LoVo (cell line): ENCODE measurements at regions not wholly inside any gene's neighbourhood (a gene's known extent, or its start where the extent isn't known, plus 50 kb on each side); places are given as distances from the start of the nearest gene placed in this dataset.

Source experiments
- DNase-seq: peaks from one replicate; pipeline ENCODE4 v3.0.0-alpha.2; 2016; ENCODE audit warnings: low spot score

DNA sequence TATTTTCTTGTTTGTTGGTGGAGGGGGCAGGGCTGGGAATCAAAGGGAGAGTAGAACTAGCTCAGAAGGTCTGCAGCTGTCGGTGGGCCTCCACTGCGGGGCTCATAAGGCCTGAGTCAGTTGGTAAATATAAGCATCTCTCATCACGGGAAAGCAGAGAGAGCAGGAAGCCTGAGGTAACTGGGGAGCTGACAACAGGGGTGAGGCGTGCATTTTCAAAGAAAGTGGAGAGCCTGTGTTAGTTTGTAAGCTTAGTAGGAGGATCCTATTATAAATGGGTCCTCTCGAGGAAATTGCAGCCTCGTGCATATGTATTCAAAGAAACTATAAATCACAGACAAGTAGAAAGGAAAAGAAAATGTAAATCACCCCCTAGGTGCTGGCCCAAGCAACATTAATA, 221.0 kb upstream of the CDH13 start:
- DNase-seq, result no peak

DNA sequence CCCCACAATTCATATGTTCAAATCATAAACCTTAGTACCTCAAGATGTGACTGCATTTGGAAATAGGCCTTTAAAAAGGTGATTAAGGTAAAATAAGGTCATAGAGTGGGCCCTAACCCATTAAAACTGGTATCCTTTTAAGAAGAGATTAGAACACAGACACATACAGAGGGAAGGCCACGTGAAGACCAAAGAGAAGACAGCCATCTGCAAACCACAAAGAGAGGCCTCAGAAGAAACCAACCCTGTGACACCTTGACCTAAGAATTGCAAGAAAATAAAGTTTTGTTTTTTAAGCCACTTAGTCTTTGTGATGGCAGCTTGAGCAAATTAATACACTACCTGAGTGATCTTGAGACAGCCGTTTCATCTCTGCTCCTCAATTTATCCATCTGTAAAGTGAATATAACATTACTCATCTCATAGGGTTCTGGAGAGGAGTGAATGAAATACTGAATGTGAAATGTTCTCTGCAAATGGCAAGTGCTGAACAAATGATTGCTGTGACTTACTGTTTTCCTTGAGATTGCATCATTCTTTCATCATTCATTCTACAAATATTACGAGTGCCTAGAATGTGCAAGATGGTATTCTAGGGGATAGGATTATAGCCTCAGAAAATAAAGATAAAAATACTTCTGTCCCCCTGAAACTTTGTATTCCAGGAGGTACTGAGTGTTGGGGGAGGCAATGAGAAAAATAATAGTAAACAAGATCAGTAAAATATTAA, 222.0 kb upstream of the CDH13 start:
- DNase-seq, result no peak

- no peak for DNase-seq
Measured at GRCh38 chr16:82402665-82403218, 224.0 kb upstream of the CDH13 start.

DNA sequence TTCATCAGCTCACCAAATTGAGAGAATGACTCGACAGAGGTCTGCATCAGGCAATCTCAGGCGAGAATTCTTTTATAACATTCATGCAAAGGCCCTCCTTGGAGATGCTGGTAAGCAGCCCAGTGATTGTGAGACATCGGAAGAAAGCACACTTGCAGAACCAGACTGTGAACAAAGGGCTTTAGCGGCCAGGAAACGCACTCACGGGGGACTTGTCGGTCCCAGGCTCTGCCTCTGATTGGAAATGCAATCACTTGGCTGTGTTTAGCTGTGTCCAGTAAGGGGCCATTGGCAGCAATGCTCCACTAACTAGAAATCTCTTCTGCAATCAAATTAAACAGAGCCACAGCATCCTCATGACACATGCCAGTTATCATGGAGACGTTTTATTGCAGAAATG, 226.7 kb upstream of the CDH13 start:
- DNase-seq, result no peak

GRCh38 chr16:82396509-82396908, 226.5 kb upstream of the MPHOSPH6 start:
- no peak for DNase-seq

- no peak for DNase-seq
Measured at GRCh38 chr16:82395212-82395611, 225.2 kb upstream of the MPHOSPH6 start.

GRCh38 chr16:82391690-82392089, 221.7 kb upstream of the MPHOSPH6 start:
- no peak for DNase-seq

DNA sequence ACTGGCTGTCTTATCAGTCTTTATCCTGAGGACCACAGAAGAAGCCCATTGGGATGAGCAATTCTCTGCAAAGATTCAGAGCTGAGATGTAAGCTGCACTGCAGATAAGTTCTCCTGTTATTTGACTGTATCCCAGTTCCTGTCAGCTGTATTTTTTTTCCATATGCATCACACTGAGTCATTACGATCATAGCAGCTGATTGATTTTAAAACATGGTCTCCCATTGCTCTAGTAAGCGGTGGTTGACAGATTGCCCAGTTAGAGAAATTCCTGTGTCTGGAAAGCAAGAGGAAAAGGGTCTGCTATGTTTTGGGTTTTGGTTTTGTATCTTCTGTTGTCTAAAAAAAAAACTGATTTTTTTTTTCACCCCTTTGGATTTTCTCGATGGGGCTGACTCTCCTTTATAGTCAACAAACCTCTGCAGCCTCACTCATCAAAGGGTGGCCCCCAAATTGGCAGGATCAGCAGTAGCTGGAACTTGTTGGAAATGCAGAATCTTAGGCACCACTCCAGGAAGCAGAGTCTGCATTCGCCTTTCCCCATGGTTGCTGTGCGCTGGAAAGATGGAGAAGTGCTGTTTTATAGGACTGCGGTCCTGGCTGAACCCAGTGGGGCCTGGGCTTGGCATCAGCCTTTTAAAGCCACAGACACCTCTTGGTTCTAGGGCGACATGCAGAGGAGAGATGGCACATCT, 220.1 kb upstream of the MPHOSPH6 start:
- DNase-seq, result no peak

- DNase-seq, result no peak
Measured at GRCh38 chr16:82386761-82387160, 216.7 kb upstream of the MPHOSPH6 start.

DNA sequence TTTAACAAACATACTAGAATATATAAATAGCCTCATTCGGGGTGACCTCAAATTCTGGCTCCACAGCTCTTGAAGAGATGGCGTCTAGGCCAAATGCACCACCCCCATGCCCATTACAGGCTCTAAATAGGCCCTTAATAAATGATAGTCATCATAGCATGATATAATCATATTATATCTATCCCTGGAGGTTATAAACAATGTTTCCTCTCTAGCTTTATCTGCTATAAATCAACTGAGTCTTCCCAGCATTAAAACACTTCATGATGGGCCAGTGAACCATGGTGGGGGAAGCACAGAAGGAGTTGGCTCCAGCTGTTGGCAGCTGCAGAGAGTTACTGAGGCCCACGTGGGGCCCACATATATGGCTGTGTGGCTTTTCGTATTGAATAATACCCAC, 214.9 kb upstream of the MPHOSPH6 start:
- DNase-seq, result no peak

DNA sequence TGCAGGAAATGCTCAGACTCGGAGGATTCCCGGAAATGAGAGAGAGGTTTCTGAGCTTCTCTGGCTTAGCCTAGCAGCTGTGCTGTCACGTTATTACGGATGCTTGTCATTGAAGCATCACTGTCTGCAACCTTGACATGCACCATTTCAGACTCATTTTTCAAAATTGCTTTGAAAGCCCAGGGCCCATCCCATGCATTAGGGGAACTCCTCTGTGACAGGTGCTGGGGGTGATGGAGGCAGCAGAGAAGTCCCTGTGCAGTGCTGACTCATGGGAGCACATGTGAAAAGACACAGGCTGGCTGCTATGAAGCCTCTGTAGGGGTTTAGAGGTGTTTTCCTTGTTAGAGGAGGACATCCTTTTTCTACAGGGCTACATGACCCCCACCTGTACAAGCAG, 214.0 kb upstream of the MPHOSPH6 start:
- no peak for DNase-seq

GRCh38 chr16:82382521-82382920, 212.5 kb upstream of the MPHOSPH6 start:
- no peak for DNase-seq

DNA sequence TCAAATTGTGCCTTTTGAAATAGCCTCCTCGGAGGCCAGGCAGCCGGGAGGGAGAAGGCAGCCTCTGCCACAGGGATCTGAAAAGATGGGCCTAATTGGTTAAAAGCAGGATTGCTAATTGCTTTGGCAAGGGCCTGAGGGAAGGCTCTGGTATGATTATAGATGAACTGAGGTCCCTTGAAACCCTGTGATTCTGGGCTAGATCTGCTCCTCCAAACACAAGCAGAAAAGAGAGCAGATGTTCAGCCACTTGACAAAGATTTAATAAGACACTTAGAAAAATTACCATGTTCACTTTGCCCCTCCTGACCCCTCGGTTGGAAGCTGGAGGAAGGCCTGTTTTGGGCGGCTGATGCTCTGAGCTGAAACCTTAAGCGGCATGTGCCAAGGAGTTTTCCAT, 209.5 kb upstream of the MPHOSPH6 start:
- DNase-seq, result no peak

- DNase-seq, result no peak
Measured at GRCh38 chr16:82373976-82374375, 204.0 kb upstream of the MPHOSPH6 start.

GRCh38 chr16:82370282-82370681, 200.3 kb upstream of the MPHOSPH6 start:
- no peak for DNase-seq

DNA sequence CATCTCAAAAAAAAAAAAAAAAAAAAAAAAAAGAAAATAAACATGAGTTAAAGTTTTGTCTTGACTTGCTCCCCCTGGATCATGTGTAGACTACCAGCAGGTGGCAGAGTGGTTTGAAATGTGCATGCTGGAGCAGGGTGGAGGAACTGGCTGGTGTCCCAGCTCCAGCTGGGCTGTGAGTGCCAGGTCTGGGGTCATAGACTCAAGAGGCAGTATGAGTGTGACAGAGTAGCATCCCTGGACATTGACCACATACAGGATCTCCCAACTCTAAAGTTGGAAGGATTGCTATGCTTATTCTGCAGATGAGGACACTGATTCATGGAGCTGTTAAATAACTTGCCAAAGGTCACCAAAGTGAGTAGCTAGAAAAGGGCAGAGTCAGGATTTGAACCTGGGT, 198.0 kb upstream of the MPHOSPH6 start:
- no peak for DNase-seq

GRCh38 chr16:82366462-82366861, 196.4 kb upstream of the MPHOSPH6 start:
- DNase-seq, result no peak

GRCh38 chr16:82364690-82365089, 194.7 kb upstream of the MPHOSPH6 start:
- DNase-seq, result no peak

- no peak for DNase-seq
Measured at GRCh38 chr16:82363026-82363816, 193.2 kb upstream of the MPHOSPH6 start.

DNA sequence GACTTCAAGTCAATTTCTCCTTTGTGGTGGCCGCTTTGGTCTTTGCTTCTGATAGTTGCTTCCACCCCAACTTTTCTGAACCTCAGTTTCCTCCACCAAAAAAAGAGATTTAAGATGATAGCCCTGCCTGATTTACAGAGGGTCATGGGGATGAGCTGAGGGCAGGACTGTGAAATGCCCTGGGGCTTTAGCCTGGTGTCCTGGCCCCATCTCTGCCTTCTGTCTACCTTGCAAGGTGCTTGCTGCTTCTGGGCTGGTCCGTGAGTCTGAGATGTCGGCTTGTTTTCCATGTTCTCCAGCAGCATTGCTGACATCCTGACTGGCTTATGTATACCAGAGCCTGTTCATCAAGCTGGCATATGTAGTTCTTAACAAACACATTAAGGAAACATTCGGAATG, 191.9 kb upstream of the MPHOSPH6 start:
- DNase-seq, result no peak

DNA sequence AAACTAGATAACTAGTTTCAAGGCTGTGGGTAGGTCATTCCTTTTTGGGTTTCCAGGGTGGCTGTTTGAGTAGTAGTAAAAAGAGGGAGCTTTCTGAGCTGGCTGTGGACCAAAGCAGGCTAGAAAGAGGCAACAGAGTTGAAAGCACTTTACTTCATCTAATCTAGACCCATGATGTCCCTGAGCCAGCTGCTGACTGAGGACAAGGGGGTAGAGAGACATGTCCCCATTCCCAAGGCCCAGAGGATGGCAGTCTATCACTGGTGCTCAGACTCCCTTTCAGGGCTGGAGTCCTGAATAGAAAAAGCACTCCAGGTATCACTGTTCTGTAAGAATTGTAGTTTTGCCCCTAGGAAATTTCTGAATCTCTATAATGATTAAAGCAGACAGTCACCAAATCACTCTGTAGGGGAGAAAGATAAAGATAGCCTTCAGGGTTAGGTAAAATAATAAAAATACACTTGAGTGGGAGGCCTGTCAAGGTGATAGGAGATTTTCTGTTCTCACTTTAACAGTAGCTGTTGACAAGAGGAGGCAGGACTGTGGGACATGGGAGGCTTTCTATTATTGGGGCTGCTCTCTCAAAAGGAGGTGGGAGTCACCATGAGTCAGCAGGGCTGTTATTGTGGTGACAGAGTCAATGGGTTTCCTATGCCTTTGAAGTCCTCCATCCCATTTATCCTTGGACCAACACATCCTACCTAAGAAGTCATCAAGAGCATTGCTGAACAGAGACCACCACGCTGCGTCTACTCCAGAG, 190.2 kb upstream of the MPHOSPH6 start:
- DNase-seq, result no peak

GRCh38 chr16:82358606-82359221, 188.7 kb upstream of the MPHOSPH6 start:
- DNase-seq, result no peak
